NCI-H510A (cell line): ENCODE measurements at regions not wholly inside any gene's neighbourhood (a gene's known extent, or its start where the extent isn't known, plus 50 kb on each side); places are given as distances from the start of the nearest gene placed in this dataset.
"Not testable (repeated sequence)": the region's sequence is repeated elsewhere in the genome, so short reads cannot be mapped to it uniquely, and the experiment has no call there.

Experiments used
- DNase-seq: peaks from one replicate; lab custom pipeline; 2025; lab: John Stamatoyannopoulos, UW

- peak; percentile 62 for DNase-seq
Measured at GRCh38 chr5:42949348-42950115, 90.6 kb downstream of the ANXA2R start.

GRCh38 chr5:42948961-42949347 lies 91.2 kb downstream of the ANXA2R start:
- no peak for DNase-seq

- no peak for DNase-seq
Measured at GRCh38 chr5:42944989-42945388, 95.1 kb downstream of the ANXA2R start.

- no peak for DNase-seq
Measured at GRCh38 chr5:42943931-42944631, 96.0 kb downstream of the ANXA2R start.

- no peak for DNase-seq
Measured at GRCh38 chr5:42940853-42941252, 99.3 kb downstream of the ANXA2R start.

GRCh38 chr5:42932011-42932410 lies 108.1 kb downstream of the ANXA2R start:
- not testable (repeated sequence) for DNase-seq

- not testable (repeated sequence) for DNase-seq
Measured at GRCh38 chr5:42931451-42931850, 108.7 kb downstream of the ANXA2R start.

GRCh38 chr5:42930934-42931333 lies 109.2 kb downstream of the ANXA2R start:
- DNase-seq, result no peak

- no peak for DNase-seq
Measured at GRCh38 chr5:42929871-42930270, 110.2 kb downstream of the ANXA2R start.

- DNase-seq, result no peak
Measured at GRCh38 chr5:42927730-42928129, 112.4 kb downstream of the ANXA2R start.

- DNase-seq, result no peak
Measured at GRCh38 chr5:42924686-42925085, 113.0 kb upstream of the SELENOP start.

- DNase-seq, result no peak
Measured at GRCh38 chr5:42924226-42924625, 112.5 kb upstream of the SELENOP start.

- no peak for DNase-seq
Measured at GRCh38 chr5:42923710-42924109, 112.0 kb upstream of the SELENOP start.

GRCh38 chr5:42919600-42919999 lies 107.9 kb upstream of the SELENOP start:
- DNase-seq, result no peak

GRCh38 chr5:42915306-42915866 lies 103.7 kb upstream of the SELENOP start:
- DNase-seq, result no peak

- DNase-seq, result no peak
Measured at GRCh38 chr5:42912184-42912798, 100.6 kb upstream of the SELENOP start.

- peak; percentile 43 for DNase-seq
Measured at GRCh38 chr5:42908509-42909488, 97.1 kb upstream of the SELENOP start.

GRCh38 chr5:42908086-42908485 lies 96.4 kb upstream of the SELENOP start:
- no peak for DNase-seq

- DNase-seq, result no peak
Measured at GRCh38 chr5:42905827-42906226, 94.1 kb upstream of the SELENOP start.

GRCh38 chr5:42900734-42901133 lies 89.0 kb upstream of the SELENOP start:
- no peak for DNase-seq

GRCh38 chr5:42898760-42899159 lies 87.1 kb upstream of the SELENOP start:
- DNase-seq, result no peak

GRCh38 chr5:42896523-42896922 lies 84.8 kb upstream of the SELENOP start:
- no peak for DNase-seq
